Mesodermal cell (in vitro differentiated cells): ENCODE measurements at regions not wholly inside any gene's neighbourhood (a gene's known extent, or its start where the extent isn't known, plus 50 kb on each side); places are given as distances from the start of the nearest gene placed in this dataset.

Experiments
- H3K27ac ChIP-seq: 2 replicates; pipeline ENCODE4 v1.7.0; 2013; ENCODE audit warnings: mild to moderate bottlenecking, low read depth, low read length, moderate library complexity; ENCODE audit not compliant: severe bottlenecking
- H3K36me3 ChIP-seq: 2 replicates; pipeline ENCODE4 v1.7.1; 2013; ENCODE audit warnings: mild to moderate bottlenecking, low read length, moderate library complexity; ENCODE audit not compliant: control insufficient read depth, insufficient read depth
- H3K4me1 ChIP-seq: one replicate; pipeline ENCODE4 v1.7.1; 2013; ENCODE audit warnings: mild to moderate bottlenecking, low read length; ENCODE audit not compliant: insufficient read depth, control insufficient read depth, poor library complexity, severe bottlenecking
- H3K4me3 ChIP-seq: 2 replicates; pipeline ENCODE4 v1.7.0; 2013; ENCODE audit warnings: low read length, control low read depth, mild to moderate bottlenecking; ENCODE audit not compliant: insufficient read depth, poor library complexity, severe bottlenecking; ENCODE audit errors: extremely low read depth
- H3K9me3 ChIP-seq: 2 replicates; pipeline ENCODE4 v1.7.1; 2013; ENCODE audit warnings: mild to moderate bottlenecking, low read length, moderate library complexity; ENCODE audit not compliant: control insufficient read depth
- WGBS, 2 experiments: methylation state at CpG; one replicate each; pipeline ENCODE4 v1.1.5; 2013; ENCODE audit warnings: missing lambda C conversion rate in 2 of 2; ENCODE audit not compliant: insufficient coverage in 2 of 2; 5-methylcytosine and 5-hydroxymethylcytosine counted together

DNA sequence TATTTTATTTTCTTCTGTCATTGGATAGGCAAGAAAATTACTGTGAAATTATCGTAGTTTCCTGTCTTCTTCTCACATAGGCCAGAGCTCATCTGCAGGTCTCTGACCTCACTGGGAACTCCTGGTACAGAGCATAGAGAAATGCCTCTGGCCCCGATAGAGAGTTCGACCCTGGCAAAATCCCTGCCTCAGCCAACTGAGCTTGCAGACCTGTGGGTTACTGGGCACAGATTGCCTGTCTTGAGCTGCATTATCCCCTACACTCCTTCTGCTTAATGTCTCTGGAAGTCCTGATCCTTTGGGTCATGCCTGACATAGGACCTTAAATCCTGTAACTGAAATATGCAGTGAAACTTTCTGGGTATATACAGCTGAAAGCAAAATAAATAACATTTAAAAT, 439.3 kb upstream of the CTNND2 start:
- no peak overlapping the region for H3K4me3 ChIP-seq
- no peaks in the 10 kb centered on the region for H3K9me3 ChIP-seq
- H3K4me1 ChIP-seq, result no peaks in the 10 kb centered on the region
- H3K36me3 ChIP-seq, result no peaks in the 10 kb centered on the region
- H3K27ac ChIP-seq, result no peak overlapping the region
- WGBS, 2 experiments, result 86 to 94% methylated on average over 2 to 3 of the region's 3 CpGs

DNA sequence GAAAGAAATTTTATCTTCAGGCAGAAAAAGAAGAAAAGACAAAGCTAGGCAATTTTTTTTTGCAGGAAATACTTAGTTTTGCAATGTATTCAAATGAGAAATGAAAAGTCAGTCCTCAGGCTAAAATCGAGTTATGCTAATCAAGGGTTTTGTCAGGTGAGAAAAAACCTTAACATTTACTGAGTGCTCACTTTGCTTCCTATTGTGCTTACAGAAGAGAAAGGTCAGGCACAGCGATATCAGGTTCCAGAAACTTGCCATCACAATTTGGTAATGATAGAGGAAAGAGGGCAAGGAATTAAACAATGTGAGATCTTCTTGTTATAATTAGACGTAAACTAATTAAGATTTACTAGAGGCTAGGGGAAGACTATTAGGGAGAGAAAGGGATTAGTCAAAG, 431.7 kb upstream of the CTNND2 start:
- no peaks in the 10 kb centered on the region for H3K36me3 ChIP-seq
- no peak overlapping the region for H3K4me3 ChIP-seq
- WGBS, 2 experiments, result 8 to 20% methylated on average over 2 of the region's 3 CpGs
- H3K27ac ChIP-seq, result no peak overlapping the region
- peaks cover 11% of the 10 kb centered on the region for H3K4me1 ChIP-seq
- H3K9me3 ChIP-seq, result no peaks in the 10 kb centered on the region

DNA sequence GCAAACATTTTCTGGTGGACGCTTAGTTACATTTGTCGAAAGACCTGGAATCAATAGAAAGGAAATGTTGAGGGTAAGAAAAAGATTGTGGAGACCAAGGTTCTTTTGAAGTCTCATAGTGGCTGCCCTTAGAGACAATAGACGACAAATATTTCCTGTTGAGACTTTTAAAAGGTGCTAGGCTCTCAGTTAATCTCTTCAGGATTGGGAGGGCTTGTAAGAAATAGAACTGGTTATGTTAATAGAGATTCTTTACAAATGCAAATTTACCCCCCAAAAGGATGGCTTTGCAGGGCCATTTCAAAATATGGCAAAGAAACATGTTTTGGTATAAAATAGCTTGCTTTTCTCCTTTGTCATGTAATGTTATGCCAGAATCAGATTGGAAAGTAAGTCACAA, 428.2 kb upstream of the CTNND2 start:
- no peak overlapping the region for H3K4me3 ChIP-seq
- H3K4me1 ChIP-seq, result peaks cover 11% of the 10 kb centered on the region
- WGBS, 2 experiments, result 4% methylated on average over 2 to 3 of the region's 3 CpGs
- H3K36me3 ChIP-seq, result no peaks in the 10 kb centered on the region
- H3K9me3 ChIP-seq, result no peaks in the 10 kb centered on the region
- H3K27ac ChIP-seq, result no peak overlapping the region

DNA sequence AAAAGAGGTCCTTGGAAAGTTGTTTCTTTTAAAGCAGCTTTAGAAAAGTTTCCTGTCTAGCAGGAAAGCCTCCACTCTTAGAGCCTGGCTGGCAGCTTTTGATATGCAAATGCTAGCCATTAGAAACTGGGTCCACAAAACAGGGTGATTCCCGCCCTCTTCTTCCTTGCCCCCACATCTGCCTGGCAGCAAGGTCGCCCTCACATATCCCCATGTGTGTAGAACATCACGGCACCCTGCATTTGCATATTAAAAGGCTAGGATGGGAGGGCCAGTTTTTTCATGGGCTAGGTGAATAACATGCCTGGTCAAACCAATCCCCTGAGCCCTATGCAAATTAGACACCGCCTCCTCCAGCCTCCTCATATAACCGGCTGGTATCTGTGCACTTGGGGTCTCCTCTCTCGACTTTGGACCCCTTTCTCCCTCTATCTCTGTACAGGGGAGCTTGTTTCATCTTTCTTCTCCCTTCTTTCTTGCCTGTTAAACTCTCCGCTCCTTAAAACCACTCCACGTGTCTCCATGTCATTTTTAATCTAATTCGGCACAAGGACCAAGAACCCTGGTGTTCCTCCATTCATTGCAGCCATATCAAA, 426.8 kb upstream of the CTNND2 start:
- H3K9me3 ChIP-seq, result no peaks in the 10 kb centered on the region
- no peak overlapping the region for H3K27ac ChIP-seq
- no peaks in the 10 kb centered on the region for H3K36me3 ChIP-seq
- WGBS, 2 experiments, result 37 to 58% methylated on average over 4 to 7 of the region's 9 CpGs
- H3K4me1 ChIP-seq, result peaks cover 11% of the 10 kb centered on the region
- H3K4me3 ChIP-seq, result no peak overlapping the region

DNA sequence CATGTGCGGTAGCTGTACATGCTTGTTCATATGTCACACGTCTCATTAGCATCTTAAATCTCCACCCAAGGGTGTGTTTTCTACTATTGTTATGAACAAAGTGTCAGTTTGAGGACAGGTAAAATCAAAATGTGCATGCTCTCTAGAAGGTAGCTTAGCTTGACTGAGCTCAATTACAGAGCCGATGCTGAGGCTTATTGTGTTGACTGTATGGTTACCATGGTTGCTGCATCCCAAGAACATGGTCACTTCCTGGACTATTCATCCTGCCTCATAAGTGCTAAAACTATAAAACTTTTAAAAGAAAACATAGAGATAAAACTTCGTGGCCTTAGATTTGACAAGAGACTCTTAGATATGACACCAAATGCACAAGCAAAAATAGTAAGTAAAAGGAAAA, 426.1 kb upstream of the CTNND2 start:
- Histone ChIP-seq H3K4me3 (no peak overlapping the region), H3K27ac (no peak overlapping the region), H3K36me3 (no peaks in the 10 kb centered on the region), H3K4me1 (peaks cover 11% of the 10 kb centered on the region), H3K9me3 (no peaks in the 10 kb centered on the region)
- WGBS, 2 experiments, result 100% methylated on average over 1 of the region's 4 CpGs; no CpG with 5 or more reads in 1 of the 2 experiments

DNA sequence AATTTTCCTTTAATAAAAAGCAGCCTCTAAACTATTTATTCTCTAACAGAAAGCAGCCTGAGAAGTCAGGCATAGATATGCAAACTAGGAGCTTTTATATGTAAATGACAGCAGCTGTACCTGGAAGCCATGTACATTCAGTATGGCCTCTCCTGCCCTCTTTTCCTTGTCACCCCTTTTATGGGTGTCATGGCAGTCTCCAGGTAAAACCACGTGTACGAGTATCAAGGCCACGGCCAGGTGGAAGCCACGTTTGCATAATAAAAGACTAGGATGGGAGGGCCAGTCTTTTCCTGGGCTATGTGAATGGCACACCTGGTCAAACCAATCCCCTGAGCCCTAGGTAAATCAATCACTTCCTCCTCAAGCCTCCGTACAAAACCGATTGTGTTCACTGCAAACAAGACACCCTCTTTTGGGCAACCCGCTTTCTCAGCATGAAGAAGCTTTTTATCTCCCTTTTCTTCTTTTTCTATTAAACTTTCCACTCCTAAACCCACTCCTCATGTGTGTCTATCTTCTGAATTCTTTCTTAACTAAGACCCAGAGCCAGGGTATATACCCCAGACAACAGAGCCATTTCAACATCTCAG, 419.5 kb upstream of the CTNND2 start:
- H3K9me3 ChIP-seq, result no peaks in the 10 kb centered on the region
- WGBS, 2 experiments, result 12 to 54% methylated on average over 3 to 4 of the region's 7 CpGs
- H3K4me3 ChIP-seq, result no peak overlapping the region

DNA sequence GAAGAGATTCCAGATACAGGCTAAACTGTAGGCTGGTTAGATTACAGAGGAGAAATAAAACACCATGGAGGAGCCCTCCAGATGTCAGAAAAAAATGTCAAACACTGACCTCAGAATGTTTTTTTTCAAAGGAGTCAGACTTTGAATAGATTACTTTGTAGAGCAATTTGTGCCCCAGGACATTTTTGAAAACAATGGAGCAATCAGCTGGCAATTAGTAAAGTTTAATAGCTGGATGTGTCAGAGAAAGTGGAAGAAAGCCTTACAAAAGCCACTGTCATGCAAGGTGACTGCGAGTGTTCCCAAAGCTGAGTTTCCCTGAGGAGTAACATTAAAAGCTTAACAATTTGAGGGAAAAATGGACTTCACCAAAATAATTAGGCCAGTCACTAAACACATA, 417.8 kb upstream of the CTNND2 start:
- H3K4me3 ChIP-seq, result no peak overlapping the region
- H3K9me3 ChIP-seq, result no peaks in the 10 kb centered on the region
- H3K27ac ChIP-seq, result no peak overlapping the region
- H3K4me1 ChIP-seq, result no peaks in the 10 kb centered on the region
- WGBS, 2 experiments, result 13 to 17% methylated on average over 1 of the region's 1 CpG
- H3K36me3 ChIP-seq, result no peaks in the 10 kb centered on the region

More for the DNA sequence above, 419.5 kb upstream of the CTNND2 start:
- H3K27ac ChIP-seq, result no peak overlapping the region
- H3K4me1 ChIP-seq, result no peaks in the 10 kb centered on the region
- H3K36me3 ChIP-seq, result no peaks in the 10 kb centered on the region

DNA sequence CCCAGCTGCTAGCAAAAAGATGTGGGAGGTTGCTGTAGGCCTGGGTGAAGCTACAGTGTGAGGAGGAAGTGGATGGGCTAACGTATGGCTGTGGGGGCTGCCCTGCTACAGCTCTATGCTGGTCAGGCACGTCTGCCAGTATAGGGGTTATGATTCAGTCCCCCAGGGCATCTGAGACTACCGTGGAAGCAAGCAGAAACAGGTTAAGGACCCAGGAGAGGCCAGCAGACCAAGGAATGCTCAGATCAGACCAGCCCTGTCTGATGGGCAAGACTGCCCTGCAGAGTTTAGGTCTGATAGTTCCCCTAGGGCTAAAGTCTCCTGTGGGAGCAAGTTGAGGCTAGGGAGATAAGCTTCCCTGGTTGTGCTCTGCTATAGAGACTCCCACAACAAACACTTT, 416.1 kb upstream of the CTNND2 start:
- H3K4me3 ChIP-seq, result no peak overlapping the region
- H3K4me1 ChIP-seq, result no peaks in the 10 kb centered on the region
- no peaks in the 10 kb centered on the region for H3K36me3 ChIP-seq
- H3K27ac ChIP-seq, result no peak overlapping the region
- WGBS, 2 experiments, result 71 to 100% methylated on average over 2 to 3 of the region's 3 CpGs
- no peaks in the 10 kb centered on the region for H3K9me3 ChIP-seq

DNA sequence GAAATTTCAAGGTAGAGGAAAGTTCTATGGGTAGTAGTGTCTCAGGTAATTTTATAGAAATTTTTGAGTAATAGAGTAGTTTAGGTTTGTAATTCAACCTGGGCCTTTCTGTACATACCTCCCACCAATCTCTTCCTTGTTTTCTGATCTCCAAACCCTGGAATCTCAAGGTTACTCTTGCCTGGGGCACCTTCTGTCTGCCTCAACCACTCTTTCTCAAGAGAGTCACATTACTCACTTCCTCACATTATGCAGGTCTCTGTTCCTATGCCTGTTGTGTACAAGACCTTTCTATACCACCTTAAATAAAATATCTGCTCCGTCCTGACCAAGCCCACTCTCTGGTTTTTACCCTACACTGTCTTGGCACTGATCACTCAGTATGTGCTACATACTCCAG, 412.6 kb upstream of the CTNND2 start:
- Histone ChIP-seq H3K27ac (no peak overlapping the region), H3K36me3 (no peaks in the 10 kb centered on the region), H3K4me1 (no peaks in the 10 kb centered on the region), H3K4me3 (no peak overlapping the region), H3K9me3 (no peaks in the 10 kb centered on the region)
- 70 to 76% methylated on average over 1 of the region's 1 CpG for WGBS, 2 experiments

DNA sequence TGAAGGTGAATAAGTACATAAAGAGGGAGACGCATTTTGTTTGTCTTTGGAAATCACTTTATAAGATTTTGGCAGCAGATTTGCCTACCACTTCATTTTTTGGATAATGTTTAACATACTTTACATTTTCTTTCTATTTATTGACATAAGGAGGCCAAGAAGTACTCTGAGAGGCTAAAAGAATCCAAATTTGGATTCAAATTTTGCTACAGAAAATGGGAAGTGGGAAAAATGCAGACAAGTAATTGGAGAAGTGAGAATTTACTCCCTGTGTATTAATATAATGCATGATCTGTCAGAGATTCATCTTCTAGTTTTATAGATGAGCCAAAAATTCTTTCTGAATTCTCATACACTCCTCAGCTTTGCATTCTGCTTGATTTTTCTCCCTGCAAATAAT, 411.2 kb upstream of the CTNND2 start:
- no peak overlapping the region for H3K27ac ChIP-seq
- H3K36me3 ChIP-seq, result no peaks in the 10 kb centered on the region
- WGBS, 2 experiments, result no CpG with 5 or more reads among the region's 1 CpG

DNA sequence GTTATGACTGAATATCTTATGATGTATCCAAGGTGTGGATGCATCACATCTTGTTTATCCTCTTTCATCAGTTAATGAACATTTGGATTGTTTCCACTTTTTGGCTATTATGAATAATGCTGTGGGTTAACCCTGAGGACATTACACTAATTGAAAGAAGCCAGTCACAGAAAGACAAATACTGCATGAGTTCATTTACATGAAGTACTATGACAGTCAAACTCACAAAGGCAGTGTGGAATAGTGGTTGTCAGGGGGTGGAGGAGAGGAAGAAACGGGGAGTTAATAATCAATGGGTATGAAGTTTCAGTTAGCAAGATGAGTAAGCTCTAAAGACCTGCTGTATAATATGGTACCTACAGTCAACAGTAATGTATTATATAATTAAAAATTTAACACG, 409.4 kb upstream of the CTNND2 start:
- Histone ChIP-seq H3K9me3 (no peaks in the 10 kb centered on the region), H3K4me3 (no peak overlapping the region), H3K27ac (no peak overlapping the region), H3K4me1 (no peaks in the 10 kb centered on the region), H3K36me3 (no peaks in the 10 kb centered on the region)
- WGBS, 2 experiments, result no CpG with 5 or more reads among the region's 2 CpGs

More for the DNA sequence above, 411.2 kb upstream of the CTNND2 start:
- Histone ChIP-seq H3K4me3 (no peak overlapping the region), H3K4me1 (no peaks in the 10 kb centered on the region), H3K9me3 (no peaks in the 10 kb centered on the region)
